ENCODE measurements at regions not wholly inside any gene's neighbourhood (a gene's known extent, or its start where the extent isn't known, plus 50 kb on each side); places are given as distances from the start of the nearest gene placed in this dataset.
"Not testable (repeated sequence)": the region's sequence is repeated elsewhere in the genome, so short reads cannot be mapped to it uniquely, and the experiment has no call there.

- no peak for DNase-seq
Observed at GRCh38 chr2:100744184-100744583, 75.8 kb upstream of the NPAS2 start.

- DNase-seq = no peak
Observed at GRCh38 chr2:100744589-100744988, 75.3 kb upstream of the NPAS2 start.

- no peak for DNase-seq
Observed at GRCh38 chr2:100745604-100746003, 74.3 kb upstream of the NPAS2 start.

- no peak for DNase-seq
Observed at GRCh38 chr2:100747551-100747950, 72.4 kb upstream of the NPAS2 start.

GRCh38 chr2:100747996-100748615, 71.8 kb upstream of the NPAS2 start:
- no peak for DNase-seq

GRCh38 chr2:100748673-100749072, 71.3 kb upstream of the NPAS2 start:
- DNase-seq = no peak

GRCh38 chr2:100749771-100750542, 70.0 kb upstream of the NPAS2 start:
- no peak for DNase-seq

- not testable (repeated sequence) for DNase-seq
Observed at GRCh38 chr2:100751871-100752625, 67.9 kb upstream of the NPAS2 start.

GRCh38 chr2:100752628-100753333, 67.2 kb upstream of the NPAS2 start:
- DNase-seq = no peak

GRCh38 chr2:100753444-100753843, 66.5 kb upstream of the NPAS2 start:
- no peak for DNase-seq

GRCh38 chr2:100753881-100754280, 66.1 kb upstream of the NPAS2 start:
- DNase-seq = no peak

GRCh38 chr2:100754951-100755350, 65.0 kb upstream of the NPAS2 start:
- no peak for DNase-seq

GRCh38 chr2:100755441-100755840, 64.5 kb upstream of the NPAS2 start:
- no peak for DNase-seq

GRCh38 chr2:100756704-100757103, 63.2 kb upstream of the NPAS2 start:
- DNase-seq = no peak

GRCh38 chr2:100757621-100758394, 62.1 kb upstream of the NPAS2 start:
- DNase-seq = no peak

- no peak for DNase-seq
Observed at GRCh38 chr2:100759901-100760300, 60.0 kb upstream of the NPAS2 start.

GRCh38 chr2:100761365-100761764, 58.6 kb upstream of the NPAS2 start:
- DNase-seq = no peak

GRCh38 chr2:100764430-100764829, 55.5 kb upstream of the NPAS2 start:
- DNase-seq = no peak

- no peak for DNase-seq
Observed at GRCh38 chr2:100765481-100765880, 54.5 kb upstream of the NPAS2 start.

- no peak for DNase-seq
Observed at GRCh38 chr2:100766256-100766655, 53.7 kb upstream of the NPAS2 start.

GRCh38 chr2:100766806-100767205, 53.1 kb upstream of the NPAS2 start:
- no peak for DNase-seq

GRCh38 chr2:100767224-100767653, 52.7 kb upstream of the NPAS2 start:
- DNase-seq = no peak
